ENCODE measurements at regions not wholly inside any gene's neighbourhood (a gene's known extent, or its start where the extent isn't known, plus 50 kb on each side); places are given as distances from the start of the nearest gene placed in this dataset.
A peak's percentile ranks its signal among the peaks of the same experiment; 100 is the strongest.

DNA sequence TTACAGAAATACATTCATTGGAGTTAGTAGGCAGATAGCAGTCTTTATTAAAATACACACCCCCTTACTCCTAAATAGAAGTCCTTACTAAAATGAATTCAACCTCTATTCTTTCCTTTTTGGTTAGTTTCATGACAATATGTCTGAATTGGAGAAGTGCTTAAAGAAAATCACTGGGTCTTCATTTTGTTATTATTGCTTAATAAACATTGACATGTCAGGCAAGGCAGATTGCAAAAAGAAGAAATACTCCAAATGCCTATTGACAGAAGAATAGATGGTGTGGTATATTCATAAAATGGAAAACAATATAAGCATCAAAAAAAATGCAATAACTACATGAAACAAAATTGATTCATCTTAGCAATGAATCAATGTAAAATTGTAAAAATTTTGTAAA lies 135.5 kb downstream of the TMEM26 start:
- no peak for DNase-seq

DNA sequence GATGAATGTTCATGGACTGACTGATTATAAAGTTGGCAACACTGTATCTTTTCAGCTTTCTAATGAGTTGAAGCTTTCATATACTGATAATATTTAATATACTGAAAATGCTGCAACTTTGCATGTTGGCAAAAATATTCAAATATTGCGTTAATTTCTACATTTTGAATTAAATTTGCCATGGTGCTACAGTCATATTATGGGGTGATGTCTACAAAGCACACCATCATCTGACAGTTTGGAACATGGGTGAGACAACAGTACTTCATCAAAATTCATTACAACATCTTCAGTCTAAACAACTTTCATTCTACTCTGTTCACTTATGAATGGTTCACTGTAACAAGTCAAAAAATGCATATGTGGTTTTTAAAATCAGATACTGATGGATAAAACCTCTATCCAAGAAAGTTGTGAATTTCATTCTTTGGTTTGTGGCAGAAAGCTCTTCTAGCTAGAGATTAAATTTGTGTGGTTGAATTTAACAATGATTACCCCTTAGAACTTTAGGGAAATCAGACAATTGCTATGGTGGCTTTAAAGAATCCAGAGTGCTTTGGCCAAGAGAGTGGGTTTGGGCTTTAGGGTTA lies 136.4 kb downstream of the TMEM26 start:
- no peak for DNase-seq

DNA sequence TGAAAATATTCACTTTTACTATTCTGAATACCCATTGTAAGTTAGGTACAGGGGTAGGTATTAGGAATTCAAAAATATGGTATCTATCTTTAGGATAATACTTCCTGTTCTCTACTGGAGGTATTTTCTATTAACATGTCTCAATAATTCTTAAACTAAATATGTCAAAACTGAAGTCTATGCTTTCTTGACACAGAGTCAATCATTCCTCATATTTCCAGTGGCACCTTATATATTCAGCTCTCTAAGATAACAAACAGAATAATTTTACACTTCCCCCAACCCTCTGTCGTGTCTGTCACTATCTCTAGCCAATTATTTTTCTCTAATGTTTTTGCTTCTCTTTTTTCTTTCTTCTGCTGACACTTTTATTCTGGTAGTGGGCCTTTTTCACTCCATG lies 138.9 kb downstream of the TMEM26 start:
- no peak for DNase-seq

DNA sequence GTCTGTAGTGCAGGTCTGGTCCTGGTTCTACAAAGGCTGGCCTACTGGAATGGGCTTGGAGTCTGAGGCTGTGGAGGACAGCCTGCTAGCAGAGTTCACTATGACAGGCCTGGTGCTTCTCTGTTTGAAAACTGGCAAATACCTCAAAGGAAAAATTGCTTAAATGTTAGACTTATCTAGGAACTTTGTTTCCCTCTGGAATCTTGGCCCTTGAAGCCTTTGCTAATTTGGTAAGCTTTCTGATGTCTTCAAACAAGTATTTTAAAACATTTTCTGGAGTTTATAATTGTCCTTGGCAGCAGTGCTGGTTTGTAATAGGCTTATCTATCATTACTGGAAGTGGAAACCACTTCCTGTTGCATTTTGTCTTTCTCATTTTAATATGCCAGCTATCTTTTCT lies 139.7 kb downstream of the TMEM26 start:
- DNase-seq: peak; percentile 25

DNA sequence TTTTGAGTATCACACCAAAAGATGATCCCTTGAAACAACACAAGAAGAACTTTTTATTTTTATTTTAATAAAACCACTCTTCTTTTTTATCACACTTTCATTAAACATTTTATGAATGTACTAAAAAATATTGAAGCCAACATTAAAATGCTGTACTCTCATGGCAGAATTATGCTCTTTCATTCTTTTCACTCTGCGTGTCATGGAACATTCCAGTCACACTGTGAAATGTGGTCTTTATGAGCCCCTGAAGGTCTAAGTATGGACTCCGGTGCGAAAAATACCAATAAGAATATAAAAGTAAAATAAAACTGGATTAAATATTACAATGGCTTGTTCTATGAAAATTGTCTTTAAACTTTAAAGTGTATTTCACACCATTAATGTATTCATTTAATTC lies 148.4 kb downstream of the TMEM26 start:
- DNase-seq: peak; percentile 47

DNA sequence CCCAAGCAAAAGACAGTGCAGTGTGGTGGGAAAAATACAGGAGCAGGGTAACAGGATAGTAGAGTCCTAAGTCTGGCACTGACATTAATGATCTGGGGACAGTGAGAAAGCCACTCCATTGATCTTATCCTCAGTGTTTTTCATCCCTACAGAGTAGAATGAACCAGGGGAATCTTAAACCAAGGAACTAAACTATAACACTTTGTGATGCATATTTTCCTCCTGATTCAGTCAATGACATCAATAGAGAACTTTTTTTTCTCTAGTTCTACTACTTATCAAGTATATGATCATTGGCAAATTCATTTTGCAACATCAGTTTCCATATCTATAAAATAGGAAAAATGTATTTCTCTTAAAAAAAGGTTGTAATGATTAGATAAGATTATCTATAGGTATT lies 151.1 kb downstream of the TMEM26 start:
- peak; percentile 18 for DNase-seq

DNA sequence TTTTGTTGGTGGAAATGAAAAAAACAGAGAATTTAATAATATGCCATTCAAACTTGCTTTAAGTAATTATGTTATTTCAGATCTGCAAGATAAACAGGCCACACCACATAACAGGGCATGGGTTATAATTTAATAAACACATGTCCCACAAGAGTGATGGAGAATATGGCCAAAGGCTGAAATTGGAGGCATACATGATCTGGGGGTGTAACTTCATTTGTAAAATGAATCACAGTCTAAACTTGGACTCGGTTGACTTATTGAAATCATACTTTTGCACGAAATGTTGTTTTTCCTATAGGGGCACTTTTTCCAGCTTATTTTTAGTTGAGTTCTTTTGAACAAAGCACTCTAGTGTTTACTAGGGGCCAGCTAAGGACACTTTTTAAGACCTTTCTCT lies 151.6 kb downstream of the TMEM26 start:
- DNase-seq: peak; percentile 4

DNA sequence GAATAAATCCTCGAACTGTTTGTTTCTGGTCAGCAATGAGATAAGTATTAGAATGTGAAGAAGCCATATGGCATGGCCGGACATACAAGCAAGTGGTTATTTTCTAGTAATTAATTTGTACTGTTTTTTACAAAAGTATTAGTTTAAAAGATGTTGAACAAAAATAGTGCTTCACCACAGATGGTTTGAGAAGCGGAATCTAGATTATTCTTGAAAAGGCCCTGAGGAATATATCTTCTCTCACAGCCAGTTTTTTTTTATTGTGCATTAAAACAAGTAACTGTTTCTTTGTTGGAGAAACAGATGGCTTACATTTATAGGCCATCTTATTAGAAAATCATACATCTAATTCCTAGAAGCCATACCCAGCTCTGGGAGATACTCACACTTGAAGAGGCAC lies 153.3 kb downstream of the TMEM26 start:
- DNase-seq: no peak

DNA sequence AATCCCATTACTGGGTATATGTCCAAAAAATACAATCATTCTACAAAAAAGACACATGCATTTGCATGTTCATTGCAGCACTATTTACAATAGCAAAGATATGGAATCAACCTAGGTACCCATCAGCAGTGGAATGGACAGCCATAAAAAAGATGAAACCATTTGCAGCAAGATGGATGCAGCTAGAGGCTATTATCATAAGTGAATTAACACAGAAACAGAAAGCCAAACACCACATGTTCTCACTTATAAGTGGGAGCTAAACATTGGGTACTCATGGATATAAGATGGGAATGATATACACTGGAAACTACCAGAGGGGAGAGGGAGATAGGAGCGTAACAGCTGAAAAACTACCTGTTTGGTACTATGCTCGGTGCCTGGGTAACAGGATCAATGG lies 154.0 kb downstream of the TMEM26 start:
- DNase-seq: no peak

DNA sequence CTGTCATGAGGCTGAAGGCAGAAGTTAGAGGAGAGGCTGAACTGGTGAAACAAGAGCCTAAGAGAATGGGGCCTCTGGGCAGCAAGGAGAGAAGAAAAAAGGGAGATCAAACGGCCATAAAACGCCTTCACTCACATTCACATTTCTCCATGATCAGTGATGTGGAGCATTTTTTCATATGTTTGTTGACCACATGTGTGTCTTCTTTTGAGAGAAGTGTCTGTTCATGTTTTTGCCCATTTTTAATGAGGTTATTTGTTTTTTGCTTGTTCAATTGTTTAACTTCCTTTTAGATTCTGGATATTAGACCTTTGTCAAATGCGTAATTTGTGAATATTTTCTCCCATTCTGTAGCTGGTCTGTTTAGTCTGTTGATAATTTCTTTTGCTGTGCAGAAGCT lies 155.0 kb downstream of the TMEM26 start:
- DNase-seq: no peak

DNA sequence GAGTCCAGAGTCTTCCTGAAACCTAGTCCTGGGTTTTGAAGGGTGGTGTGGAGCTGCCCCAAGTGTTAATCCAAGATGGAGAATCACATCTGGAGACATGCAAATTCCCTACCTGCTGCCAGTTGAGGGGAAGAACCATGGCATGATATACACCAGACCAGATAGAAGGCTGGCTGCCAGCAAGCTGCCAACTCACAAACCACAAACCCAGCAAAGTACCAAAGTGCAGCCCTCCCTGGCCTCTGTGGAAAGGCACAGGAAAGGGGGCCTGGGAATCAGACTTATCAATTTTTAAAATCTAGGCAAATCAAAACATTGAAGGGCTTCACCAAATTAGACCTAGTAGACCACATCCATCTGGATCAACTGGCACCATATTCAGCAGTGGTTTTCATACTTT lies 157.0 kb downstream of the TMEM26 start:
- DNase-seq: no peak

DNA sequence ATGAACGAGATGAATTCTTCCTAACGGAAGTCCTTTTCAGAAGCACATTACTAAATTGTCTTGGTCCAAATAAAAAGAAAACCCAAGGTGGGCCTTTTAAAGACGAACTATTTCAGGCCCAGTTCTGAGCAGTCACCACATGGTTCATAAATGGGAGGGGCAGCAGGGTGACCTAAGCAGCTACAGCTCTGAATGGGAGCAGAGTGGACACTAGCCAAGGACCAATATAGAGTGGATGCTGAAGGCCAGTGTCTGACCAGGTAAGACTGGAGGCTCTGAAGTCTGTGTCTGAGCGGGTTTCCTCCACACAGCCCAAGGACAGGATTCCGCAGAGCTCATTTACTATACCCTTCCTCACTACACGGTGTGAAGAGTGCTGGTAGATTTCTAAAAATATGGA lies 159.1 kb downstream of the TMEM26 start:
- DNase-seq: no peak

DNA sequence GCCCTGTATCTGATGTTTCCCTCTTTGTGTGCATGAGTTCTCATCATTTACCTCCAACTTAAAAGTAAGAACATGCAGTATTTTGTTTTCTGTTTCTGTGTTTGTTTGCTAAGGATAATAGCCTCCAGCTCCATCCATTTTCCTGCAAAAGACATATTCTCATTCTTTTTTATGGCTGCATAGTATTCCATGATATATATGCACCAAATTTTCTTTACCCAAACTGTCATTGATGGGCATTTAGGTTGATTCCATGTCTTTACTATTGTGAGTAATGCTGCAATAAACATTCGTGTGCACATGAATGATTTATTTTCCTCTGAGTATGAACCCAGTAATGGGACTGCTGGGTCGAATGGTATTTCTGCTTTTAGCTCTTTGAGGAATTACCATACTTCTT lies 163.4 kb downstream of the TMEM26 start:
- no peak for DNase-seq

DNA sequence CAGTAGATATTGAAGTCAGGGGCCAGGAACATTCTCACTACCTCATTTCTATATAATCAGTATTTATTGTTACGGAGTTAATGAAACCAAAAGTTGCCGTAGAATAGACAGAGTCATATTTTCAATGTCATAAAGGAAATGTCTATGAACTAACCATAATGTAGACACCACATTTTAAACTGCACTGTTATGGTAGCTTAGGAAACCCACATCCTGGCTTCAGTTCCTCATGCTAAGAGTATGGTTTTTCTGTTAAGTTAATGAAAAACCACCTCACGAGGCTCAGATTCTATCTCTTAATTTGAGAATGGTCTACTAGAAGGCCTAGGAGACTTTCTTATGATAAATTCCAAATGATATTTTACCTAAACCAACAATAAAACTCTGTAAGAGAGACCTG lies 166.5 kb downstream of the TMEM26 start:
- no peak for DNase-seq

DNA sequence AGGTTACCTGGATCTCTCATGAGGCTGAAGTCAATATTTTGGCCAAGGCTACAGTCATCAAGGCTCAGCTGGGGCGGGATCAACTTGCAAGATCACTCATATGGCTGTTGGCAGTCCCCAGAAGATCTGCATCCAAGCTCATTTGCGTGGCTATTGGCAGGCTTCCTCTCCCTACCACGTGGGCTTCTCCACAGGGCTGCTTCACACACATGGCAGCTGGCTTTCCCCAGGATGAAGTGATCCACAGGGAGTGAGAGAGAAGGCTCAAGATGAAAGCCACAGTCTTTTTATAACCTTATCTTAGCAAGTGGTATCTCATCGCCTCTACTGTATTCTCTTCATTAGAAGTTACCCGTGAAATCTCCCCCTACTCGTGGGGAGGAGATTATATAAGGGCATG lies 167.4 kb downstream of the TMEM26 start:
- no peak for DNase-seq

DNA sequence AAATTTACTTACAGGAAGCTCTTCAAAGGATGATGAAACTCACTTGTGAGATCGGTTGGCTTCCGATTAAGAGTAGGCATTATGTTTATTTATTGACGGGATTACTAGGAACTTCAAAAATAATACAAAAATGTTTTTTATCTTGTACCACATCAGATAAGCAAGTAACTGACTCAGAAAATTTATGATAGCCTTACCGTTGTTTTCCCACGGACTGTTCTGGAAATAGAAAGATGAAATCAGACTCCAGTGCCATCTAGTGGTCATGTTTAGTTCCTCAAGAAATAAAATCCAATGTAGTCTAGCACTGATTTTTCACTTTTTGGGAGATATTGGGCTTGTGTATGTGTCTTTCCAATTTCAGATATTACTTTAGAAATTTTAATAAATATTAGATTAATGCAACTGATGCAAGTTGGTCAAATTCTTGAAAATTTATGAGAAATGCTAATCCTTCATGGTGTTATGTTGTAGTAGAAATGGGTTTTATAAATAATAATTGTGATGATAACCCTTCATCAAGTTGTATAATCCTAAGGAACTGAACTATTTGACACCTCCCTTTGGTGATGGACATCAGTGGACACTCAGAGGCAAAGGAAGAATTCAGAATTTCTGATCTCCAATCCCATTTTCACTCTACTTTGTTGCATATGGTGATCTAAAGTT lies 168.8 kb downstream of the TMEM26 start:
- DNase-seq: peak; percentile 69

DNA sequence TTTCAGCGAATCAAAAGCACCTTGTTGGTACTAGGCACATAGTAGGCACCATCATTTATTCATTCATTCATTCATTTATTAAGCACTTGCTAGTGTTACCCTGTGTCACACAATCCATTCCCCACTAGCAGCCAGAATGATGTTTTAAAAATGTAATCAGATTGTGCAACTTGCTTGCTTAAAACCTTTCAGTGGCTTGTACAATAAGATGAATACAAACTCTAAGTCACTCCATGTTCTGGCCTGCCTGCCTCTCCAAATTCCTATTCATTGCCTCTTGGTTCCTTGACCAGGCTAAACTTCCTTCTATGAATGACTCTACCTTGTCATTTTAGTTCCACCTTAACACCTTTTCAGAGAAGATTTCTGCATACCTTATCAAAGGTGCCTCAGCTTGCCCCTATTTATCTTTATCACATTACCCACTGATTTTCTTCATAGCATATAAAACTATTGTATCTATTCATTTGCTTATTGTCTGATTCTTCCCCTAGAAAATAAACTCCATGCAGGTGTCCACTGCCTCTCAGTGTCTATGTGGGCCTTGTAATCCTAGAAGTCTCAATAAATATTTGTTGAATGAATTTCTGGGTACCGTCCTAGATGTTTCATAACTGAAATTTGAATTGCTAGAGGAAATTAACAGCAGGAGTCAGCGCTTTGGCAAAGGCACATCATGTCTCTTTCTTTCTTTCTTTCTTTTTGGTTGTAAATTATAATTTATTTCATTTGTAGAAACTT lies 169.5 kb downstream of the TMEM26 start:
- no peak for DNase-seq

DNA sequence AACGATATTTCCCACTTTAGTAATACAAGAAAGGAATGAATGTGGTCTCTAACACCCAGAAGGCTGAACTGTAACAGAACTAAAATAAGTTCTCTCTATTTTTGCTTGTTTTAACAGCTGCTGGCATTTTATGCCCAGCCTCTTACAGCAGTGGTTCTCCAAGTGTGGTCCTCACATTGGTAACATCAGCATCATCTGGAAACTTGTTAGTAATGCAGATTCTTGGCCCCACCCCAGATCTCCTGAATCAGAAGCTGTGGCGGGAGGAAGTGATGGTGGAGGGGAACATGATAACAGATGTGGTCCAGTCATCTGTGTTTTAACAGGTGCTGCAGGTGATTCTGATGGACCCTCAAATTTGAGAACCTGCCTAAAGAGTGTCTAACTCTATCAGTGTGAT lies 170.1 kb downstream of the TMEM26 start:
- DNase-seq: peak; percentile 33

DNA sequence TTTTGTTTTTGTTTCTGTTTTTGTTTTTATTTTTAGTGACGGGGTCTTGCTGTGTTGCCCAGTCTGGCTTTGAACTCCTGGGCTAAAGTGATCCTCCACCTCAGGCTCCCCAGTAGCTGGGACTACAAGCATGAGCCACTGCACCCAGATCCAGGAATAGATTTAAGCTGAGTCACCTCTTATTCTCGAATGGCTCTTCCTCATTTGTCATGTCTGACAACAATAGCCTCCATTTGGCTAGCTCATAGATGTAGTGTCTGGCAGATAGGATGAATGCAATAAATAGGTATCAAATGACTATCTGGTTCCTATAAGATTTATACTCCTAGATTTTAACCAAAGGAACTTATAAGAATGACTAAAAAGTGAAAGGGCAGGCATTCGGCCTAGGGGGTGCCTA lies 172.9 kb downstream of the TMEM26 start:
- DNase-seq: peak; percentile 82

DNA sequence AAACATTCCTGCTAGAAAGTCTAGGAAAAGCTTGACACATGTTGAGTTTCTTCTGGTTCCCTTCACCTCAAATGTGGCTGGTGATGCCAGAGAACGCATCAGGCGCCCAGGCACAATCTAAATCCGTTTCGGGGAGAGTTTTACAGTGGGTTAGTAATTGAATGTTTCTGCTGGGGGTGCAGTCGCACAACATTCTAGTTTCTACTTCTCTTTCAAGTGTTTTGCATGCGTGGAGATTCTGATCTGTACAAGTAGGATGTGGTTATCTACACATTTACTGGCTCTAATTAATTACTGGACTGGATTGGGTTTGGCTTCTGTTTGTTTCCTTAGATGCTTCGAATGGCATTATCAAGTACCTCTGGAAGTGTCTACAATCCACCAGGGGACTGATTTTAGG lies 173.8 kb downstream of the TMEM26 start:
- DNase-seq: no peak

DNA sequence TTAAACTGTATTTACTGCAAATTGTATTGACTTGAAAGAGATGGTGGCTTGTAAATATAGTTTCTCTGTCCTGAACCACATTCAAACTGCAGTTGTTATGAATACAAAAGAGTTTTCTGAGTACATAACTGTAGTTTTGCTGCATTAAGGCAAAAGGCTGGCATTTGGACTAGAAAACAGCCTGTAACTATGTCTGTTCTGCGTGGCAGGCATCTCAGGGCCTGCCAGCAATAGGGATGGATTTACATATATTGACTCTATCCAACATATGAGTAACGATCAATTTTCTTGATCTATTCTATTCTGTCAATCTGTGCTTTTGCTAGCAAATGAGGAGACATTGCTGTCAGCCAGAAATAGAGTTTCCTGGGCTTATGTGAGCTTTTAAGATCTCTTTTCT lies 174.6 kb downstream of the TMEM26 start:
- no peak for DNase-seq

DNA sequence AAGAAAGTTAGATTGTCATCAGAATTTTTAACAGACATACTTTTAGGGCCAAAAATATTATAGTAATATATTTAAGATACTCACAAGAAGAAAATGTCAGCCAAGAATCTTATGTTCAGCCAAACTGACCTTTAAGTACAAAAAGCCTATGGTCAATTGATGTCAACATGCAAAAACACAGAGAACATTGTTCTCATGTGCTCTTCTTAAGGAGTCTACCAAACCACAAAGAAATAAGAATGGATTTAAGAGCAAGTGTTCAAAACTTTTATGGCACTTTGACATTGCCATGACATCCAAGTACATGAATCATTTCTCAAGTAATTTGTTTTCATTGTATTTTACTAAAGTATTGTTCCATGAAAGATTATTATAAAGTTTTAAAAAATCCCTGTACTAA lies 180.4 kb downstream of the TMEM26 start:
- DNase-seq: no peak

DNA sequence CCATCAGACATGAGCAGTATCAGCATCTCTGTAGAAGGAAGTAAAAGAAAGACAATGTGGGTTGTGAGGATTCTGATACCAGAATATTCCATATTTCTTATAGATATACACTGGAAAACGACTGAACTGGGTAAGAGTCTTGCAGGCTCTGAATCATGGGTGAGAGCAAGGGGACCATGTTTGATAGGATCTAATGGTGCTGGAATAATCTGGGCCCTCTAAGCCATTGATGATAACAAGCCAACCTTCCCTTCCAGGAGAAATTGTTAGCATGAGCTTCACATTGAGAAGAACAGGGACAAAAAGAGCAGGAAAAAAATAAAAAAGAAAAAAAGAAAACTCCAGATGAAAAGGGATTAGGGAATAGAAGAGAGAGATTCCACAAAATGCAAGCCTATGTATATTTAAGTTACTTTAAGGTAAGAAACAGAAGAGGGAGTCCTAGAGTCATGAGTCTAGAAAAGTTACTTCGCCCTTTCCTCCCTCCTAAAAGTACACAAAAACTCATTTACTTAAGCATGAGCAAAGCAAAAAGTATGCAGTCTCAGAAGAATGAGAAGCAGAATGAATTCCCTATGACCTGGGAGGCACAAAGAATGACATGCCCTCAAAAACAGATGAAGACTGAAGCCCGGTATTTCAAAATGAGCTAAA lies 181.9 kb downstream of the TMEM26 start:
- peak; percentile 80 for DNase-seq

DNA sequence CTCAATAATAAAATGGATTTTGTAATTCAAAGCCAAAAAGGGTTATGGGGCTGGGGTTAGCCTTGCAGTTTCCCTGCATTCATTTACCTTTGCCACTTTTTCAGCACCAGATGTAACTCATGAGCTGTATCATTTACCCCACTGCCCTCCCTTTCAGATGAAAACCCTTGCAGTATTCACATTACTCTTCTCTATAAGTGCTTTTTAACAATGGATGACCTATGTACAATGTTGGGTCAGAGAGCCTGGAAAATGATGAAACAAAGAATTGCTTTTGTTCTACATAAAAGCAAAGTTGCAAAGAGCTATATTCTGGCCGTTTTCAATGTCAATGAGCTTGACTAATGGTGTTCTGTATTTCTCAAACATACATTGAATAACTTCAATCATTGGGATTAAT lies 189.7 kb downstream of the TMEM26 start:
- DNase-seq: no peak

Data from fibroblast of skin of abdomen (primary cell).